HTR-8/SVneo (cell line): ENCODE measurements at regions not wholly inside any gene's neighbourhood (a gene's known extent, or its start where the extent isn't known, plus 50 kb on each side); places are given as distances from the start of the nearest gene placed in this dataset.

Experiments used
- DNase-seq: peaks from one replicate; pipeline ENCODE4 v3.0.0; 2011; ENCODE audit warnings: low spot score, mixed read lengths; ENCODE audit not compliant: insufficient read length
- FAIRE-seq: peaks from 2 replicates; lab custom pipeline; 2011; peaks lifted over from hg19 to GRCh38; lab: Jason Lieb, UNC

- no peak for DNase-seq
- FAIRE-seq: no peak
These were observed 67.9 kb upstream of the SNX9 start for GRCh38 chr6:157755032-157755745.

DNA sequence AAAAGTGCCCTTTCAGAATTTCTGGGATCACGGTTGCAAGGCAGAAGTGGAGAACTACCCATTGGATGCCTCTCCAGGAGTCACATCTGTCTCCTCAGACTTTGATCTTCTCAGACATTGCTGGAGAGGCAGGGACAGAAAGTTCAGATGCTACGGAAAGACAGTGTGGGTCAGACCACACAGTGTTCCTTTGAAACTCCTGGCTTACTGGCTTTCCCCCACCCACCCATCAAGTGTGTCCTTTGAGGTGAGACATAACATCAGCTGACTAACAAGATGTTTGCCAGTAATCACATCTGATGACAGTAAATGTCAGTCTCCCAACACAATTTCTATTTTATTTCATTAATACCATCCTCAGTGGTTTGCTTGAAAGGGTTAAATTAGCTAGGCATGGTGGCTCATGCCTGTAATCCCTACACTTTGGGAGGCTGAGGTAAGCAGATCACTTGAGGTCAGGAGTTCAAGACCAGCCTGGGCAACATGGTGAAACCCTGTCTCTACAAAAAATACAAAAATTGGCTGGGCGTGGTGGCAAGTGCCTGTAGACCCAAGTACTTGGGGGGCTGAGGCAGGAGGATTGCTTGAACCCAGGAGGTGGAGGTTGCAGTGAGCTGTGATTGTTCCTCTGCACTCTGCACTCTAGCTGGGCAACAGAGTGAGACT is 67.2 kb upstream of the SNX9 start:
- no peak for DNase-seq
- no peak for FAIRE-seq

DNA sequence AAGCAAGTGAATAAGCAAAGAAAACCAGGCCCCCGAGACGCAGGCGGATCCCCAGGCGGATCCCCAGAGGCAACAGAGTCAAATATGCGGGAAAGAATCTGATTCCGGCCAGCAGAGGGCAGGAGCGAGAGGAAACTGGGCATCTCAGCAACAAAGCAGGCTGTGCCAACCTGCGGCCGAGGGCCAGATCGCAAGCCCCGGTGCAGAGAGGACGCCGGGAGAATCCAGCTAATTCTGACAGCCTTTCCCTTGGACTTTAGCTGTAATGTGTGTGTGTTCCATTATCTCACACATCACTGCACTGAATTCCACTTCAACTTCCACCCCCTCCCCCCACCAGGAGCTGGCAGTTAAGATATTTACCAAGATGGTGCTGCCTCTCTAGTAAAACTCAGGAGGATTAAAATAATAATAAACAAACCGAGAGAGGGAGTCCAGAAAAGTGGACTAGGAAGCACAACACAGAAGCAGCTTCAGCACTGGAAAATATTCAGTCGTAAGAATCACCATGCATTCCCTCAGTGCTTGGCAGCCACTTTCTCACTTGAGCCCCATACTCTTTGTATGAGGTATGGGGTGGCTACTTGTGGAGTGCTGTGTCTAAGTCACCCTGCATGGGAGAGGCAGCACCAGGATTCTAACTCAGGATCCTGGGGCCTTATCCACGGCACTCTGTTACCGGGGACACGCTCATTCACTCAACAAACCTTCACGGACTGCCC is 66.2 kb upstream of the SNX9 start:
- peak; percentile 68 for DNase-seq
- FAIRE-seq: no peak

DNA sequence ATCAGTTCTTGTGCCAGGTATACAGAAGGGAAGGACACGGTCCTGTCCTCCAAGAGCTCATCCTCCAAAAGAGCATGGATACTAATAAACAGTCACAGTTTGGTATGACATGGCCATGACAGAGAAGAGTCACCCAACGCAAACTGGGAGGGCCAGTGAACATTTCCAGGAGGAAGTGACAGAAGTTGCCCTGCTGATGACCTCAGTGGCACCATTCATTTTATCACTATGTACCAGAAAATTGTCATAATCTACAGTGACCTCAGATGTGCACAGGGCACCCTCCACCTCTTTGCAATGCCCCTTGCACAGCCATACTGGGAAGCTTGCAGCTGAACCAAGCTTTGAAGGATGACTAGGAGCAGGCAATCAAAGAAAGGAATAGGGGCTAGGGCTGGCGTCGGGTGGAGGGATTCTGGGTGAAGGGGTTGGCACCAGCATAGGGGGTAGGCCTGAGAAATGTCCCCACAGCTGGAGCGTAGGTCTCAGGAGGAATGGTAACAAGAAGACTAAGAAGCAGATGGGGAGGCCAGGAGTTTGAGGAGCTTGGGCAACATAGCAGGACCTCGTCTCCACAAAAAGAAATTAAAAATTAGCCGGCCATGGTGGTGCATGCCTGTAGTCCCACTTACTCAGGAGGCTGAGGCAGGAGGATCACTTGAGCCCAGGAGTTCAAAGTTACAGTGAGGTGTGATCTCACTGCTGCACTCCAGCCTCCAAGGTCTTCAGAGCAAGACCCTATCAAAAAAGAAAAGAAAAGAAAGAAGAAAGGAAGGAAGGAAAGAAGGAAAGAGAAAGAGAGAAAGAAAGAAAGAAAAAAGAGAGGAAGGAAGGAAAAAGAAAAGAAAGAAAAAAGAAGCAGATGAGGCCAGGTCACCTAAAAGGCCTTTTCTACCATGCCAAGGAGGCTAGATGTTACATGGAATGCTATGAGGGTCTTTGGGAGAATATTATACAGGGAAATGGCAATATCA is 65.3 kb upstream of the SNX9 start:
- DNase-seq (no peak), FAIRE-seq (no peak)

DNA sequence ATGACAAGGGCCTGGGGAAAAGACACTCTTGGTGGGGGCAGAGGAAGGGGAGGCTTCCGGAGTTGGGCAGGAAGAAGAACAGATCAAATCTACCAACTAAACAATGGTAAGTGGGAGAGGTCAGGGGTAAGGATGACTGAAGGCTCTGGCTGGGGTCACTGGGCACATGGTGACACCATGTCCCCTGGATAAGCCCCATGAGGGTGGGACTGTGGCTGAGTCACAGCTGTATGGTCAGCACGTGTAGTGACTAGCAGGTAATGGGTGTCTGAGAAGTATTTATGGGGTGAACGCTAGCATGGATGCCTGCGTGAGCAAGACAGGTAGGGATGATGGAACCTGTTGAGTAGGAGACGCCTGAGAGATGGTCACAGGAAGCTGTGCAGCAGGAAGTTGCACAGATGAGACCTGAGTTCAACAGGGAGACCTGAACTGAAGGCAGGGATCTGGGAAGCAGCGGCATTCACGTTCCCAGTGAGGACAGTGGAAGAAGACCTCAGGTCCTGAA is 64.5 kb upstream of the SNX9 start:
- FAIRE-seq (no peak), DNase-seq (no peak)

DNA sequence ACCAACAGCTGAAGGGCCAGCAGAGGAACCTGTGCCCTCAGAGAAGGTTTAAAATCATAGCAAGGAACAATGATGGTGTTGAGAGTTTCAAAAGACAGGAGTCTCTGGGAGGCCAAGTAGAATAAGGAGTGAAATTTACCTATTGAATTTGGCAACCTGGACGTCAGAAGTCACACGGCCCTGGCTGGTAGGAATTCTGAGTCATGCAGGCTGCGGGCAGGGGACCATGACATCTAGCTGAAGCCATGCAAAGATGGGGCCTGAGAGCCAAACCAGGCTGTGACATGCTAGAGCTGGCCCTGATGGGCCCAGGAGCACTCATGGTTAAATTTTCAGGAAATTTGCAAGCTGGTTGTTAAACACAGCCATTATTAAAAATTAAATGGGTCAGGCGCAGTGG is 64.0 kb upstream of the SNX9 start:
- FAIRE-seq (no peak), DNase-seq (no peak)

- FAIRE-seq: no peak
- DNase-seq: no peak
These were observed 62.9 kb upstream of the SNX9 start for GRCh38 chr6:157760137-157760536.

- DNase-seq: peak; percentile 48
- no peak for FAIRE-seq
These were observed 62.3 kb upstream of the SNX9 start for GRCh38 chr6:157760589-157761330.

GRCh38 chr6:157761331-157761921 is 61.6 kb upstream of the SNX9 start:
- FAIRE-seq: no peak
- DNase-seq: no peak

DNA sequence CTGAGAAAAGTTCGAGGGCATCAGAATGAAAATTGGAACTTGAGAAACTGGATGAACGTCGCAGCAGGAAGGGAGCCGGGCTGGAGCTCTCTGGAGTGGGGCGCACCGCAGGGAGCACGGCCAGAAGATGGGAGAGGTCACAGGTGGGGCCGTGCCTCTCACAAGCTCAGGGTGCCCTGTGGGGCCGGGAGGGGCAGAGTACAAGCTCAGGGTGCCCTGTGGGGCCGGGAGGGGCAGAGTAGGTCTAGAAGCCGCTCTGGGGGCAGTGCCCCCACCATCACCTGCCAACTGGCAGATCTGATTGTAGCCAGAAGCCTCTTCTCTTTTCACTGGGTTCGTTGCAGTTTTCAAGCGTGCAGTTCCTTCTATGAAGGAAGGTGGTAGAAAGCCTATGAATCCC is 61.1 kb upstream of the SNX9 start:
- FAIRE-seq (no peak), DNase-seq (no peak)

DNA sequence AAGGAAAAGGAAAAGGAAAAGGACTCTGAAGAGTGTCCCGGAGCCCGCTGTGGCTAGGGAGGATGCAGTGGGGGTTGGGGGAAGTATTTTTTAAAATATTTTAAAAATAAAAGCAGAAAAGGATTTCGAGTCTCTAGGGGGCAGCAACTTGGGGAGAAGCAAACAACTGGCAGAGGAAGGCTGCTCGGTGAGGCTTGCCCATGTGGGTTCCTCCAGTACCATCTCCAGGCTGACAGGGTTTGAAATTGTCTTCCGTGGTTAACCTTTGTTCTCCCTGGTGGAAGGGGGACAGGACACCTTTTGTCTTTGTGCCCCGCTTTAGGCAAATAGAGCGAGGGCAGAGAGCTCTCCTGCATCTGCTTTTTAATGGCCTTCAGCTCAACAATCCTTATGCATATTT is 60.4 kb upstream of the SNX9 start:
- DNase-seq (no peak), FAIRE-seq (no peak)

GRCh38 chr6:157763129-157763903 is 59.7 kb upstream of the SNX9 start:
- DNase-seq (peak; percentile 58), FAIRE-seq (no peak)

- no peak for DNase-seq
- no peak for FAIRE-seq
These were observed 59.2 kb upstream of the SNX9 start for GRCh38 chr6:157763904-157764177.

DNA sequence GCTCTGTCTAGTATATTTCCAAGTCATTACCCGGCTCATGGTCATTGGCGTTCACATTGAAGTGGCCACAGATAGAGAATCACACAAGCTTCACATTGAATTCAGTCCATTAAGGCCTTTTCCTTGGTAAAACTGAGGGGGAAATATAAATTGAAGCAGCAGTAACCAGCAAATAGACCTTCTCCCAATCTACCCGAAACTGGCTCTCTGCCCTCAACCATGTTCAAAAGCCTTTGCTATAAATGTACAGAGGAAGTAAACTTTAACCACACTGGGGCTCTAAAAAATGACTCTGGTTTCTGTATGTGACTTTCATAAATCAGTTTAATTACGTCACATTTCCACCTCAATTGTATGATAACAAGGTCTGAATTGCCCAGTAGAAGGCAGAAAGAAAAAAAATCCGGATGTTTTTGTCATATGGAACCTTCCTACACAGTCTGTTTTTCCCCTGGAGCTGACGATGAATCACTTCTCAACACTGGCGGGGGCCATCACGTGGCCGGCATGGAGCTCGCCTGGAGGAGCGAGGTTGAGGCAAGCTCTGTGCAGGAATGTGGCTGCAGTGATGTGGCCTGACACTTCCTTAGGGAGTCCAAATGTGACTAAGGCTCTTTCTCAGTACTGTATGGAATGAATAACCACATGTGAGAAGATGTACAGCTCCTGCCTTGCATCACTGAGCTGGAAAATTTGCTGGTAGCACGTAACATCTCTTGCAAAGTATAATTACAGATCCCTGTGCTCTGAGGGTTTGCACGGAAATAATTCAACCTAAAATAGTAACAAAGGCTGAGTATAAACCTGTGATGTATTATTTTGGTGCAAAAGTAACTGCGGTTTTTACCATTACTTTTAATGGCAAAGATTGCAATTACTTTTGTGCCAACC is 58.6 kb upstream of the SNX9 start:
- peak; percentile 44 for FAIRE-seq
- DNase-seq: peak; percentile 84

GRCh38 chr6:157766901-157767774 is 55.9 kb upstream of the SNX9 start:
- DNase-seq (no peak), FAIRE-seq (no peak)

- DNase-seq (no peak), FAIRE-seq (no peak)
These were observed 55.3 kb upstream of the SNX9 start for GRCh38 chr6:157767775-157768156.

- no peak for FAIRE-seq
- DNase-seq: no peak
These were observed 54.7 kb upstream of the SNX9 start for GRCh38 chr6:157768304-157768703.
